Lower lobe of right lung (tissue), 2 donors: ENCODE measurements at regions not wholly inside any gene's neighbourhood (a gene's known extent, or its start where the extent isn't known, plus 50 kb on each side); places are given as distances from the start of the nearest gene placed in this dataset.

Experiments used
- ATAC-seq, 2 donors: fragments of 200-7000 bp; cut with Tn5 transposase; one replicate each; pipeline ENCODE4 v1.9.1; 2020 to 2022; ENCODE audit warnings: mild to moderate bottlenecking in 2 of 2, moderate library complexity in 2 of 2
- DNase-seq: peaks from one replicate; pipeline ENCODE4 v3.0.0-alpha.2; 2020
- H3K27ac ChIP-seq: fragments of 200-600 bp; one replicate; pipeline ENCODE4 v1.8.0; 2022
- H3K27me3 ChIP-seq: fragments of 200-600 bp; one replicate; pipeline ENCODE4 v1.8.0; 2022; ENCODE audit warnings: low read depth
- H3K36me3 ChIP-seq: fragments of 200-600 bp; one replicate; pipeline ENCODE4 v1.8.0; 2022; ENCODE audit warnings: mild to moderate bottlenecking
- H3K4me1 ChIP-seq: fragments of 200-600 bp; one replicate; pipeline ENCODE4 v1.8.0; 2022
- H3K4me3 ChIP-seq: fragments of 200-600 bp; one replicate; pipeline ENCODE4 v1.8.0; 2022; ENCODE audit warnings: mild to moderate bottlenecking
- H3K9me3 ChIP-seq: fragments of 200-600 bp; one replicate; pipeline ENCODE4 v1.8.0; 2022
- intact Hi-C: fragments of 100-400 bp; cut with DNase I; formaldehyde crosslinking; loops from one replicate; pipeline ENCODE4 v1.11.0; 2022
- TF ChIP-seq, protein P1 (sequence below): fragments of 200-600 bp; IDR thresholded peaks from one replicate; pipeline ENCODE4 v1.8.0; 2022; ENCODE audit warnings: antibody characterized with exemption, mild to moderate bottlenecking
- donor health status: DM: no; HTN: yes; CAD: no; lungs with severe emphysema.

DNA sequence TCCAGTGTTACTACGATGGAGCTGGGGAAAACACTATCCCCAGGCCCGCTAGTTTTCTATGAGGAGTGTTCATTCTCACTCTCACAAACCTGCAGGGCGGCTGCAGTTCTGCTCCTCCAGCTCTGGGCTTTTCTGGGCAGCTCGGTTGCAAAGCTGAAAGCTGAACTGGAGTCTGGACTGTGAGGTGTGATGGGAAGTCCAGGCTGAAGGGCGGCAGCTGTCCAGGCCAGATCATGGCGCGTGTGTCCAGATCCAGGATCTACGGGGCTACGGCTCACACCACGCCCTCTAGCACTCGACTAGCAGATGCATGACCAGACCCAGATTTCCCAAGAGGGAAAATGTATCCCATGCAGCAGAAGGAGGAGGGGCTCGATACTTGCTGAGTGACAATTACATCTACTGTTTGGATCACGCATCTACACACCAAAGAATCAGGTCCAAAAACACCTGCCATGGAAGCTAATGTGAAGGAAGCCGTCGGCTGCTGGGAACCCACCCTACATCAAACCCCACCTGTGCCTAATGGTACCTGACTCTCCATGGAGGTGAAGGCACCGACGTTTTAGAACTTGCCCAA is 555.0 kb downstream of the BRD1 start:
- no peaks in the 10 kb centered on the region for H3K9me3 ChIP-seq
- no peak overlapping the region for H3K4me3 ChIP-seq
- H3K4me1 ChIP-seq = no peaks in the 10 kb centered on the region
- no peaks in the 10 kb centered on the region for H3K36me3 ChIP-seq
- intact Hi-C loops = no loop called here
- DNase-seq = no peak
- TF ChIP-seq, protein P1, sequence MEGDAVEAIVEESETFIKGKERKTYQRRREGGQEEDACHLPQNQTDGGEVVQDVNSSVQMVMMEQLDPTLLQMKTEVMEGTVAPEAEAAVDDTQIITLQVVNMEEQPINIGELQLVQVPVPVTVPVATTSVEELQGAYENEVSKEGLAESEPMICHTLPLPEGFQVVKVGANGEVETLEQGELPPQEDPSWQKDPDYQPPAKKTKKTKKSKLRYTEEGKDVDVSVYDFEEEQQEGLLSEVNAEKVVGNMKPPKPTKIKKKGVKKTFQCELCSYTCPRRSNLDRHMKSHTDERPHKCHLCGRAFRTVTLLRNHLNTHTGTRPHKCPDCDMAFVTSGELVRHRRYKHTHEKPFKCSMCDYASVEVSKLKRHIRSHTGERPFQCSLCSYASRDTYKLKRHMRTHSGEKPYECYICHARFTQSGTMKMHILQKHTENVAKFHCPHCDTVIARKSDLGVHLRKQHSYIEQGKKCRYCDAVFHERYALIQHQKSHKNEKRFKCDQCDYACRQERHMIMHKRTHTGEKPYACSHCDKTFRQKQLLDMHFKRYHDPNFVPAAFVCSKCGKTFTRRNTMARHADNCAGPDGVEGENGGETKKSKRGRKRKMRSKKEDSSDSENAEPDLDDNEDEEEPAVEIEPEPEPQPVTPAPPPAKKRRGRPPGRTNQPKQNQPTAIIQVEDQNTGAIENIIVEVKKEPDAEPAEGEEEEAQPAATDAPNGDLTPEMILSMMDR = no peak
- no peak overlapping the region for H3K27ac ChIP-seq
- H3K27me3 ChIP-seq = peaks cover 16% of the 10 kb centered on the region
- ATAC-seq = no peak

DNA sequence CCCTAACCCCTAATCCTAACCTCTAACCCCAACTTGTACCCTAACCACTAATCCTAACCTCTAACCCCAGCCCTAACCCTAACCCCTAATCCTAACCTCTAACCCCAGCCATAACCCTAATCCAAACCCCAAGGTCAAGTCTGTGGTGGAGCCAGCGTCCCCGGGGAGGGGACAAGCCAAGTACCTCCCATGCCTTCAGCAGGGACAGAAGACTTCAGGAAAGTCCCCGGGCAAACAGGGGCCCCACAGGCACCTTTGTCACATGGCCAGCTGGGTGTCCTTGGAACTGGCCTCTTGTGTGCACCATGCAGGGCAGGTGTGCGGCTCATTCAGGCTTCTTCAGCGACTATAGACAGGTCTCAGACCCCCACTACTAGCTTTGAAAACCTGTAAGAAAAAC is 555.8 kb downstream of the BRD1 start:
- Histone ChIP-seq H3K27me3 (peaks cover 21% of the 10 kb centered on the region), H3K4me3 (no peak overlapping the region), H3K4me1 (no peaks in the 10 kb centered on the region), H3K27ac (no peak overlapping the region), H3K36me3 (no peaks in the 10 kb centered on the region), H3K9me3 (no peaks in the 10 kb centered on the region)
- no peak for ATAC-seq
- TF ChIP-seq, protein P1 = no peak
- intact Hi-C loops = no loop called here
- no peak for DNase-seq

DNA sequence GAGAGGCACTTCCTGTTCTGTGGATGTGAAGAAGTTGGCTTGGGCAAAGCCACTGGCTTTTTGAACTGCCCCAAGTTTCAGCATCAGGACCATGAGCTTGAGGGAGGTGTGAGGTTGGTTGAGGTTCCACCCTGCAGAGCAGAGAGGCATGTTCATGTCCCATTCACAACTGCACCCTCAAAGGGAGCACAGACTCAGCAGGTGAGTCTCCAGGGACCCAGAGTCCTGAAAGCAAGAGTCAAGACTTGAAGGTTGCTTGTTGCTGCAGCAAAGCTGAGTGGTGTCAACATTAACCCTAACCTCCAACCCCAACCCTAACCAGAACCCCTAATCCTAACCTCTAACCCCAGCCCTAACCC is 556.3 kb downstream of the BRD1 start:
- Histone ChIP-seq H3K4me3 (no peak overlapping the region), H3K27ac (no peak overlapping the region), H3K4me1 (no peaks in the 10 kb centered on the region), H3K9me3 (no peaks in the 10 kb centered on the region), H3K27me3 (peaks cover 22% of the 10 kb centered on the region), H3K36me3 (no peaks in the 10 kb centered on the region)
- intact Hi-C loops = no loop called here
- DNase-seq (no peak), ATAC-seq (no peak)
- TF ChIP-seq, protein P1 = no peak

DNA sequence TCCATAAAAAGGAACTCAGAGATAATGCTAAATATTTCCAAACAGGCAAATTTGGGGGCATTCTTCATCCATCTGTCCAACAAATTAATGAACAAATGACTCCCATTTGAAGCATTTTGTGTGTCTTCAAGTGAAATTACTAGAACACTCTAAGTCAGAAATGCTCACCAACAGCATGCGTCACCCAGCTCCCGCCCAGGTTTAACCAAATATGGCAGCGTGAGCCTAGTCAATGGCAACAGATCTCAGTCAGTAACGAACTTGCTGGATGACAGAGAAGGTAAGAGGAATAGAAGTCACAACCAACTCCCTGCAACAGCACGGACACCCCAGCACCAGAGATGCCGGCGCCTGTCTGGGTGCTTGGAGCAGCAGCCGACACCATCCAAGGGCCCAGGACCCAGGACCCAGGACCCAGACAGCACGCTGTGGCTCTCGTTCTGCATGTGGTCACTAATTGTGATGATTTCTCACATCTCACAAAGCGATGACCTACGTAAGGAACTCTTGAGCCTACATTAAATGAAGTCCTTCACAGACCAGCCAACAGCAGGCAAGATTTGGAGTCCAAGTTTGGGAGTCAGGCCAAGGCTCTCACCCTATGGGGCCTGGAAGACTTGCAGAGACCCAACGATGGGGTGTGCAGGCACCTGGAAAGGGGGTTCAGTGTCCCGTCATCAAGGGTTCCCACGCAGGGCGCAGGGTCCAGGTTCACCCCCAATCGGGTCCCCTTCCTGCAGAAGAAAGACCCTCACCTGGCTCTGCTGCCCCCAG is 556.9 kb downstream of the BRD1 start:
- Histone ChIP-seq H3K36me3 (no peaks in the 10 kb centered on the region), H3K4me1 (no peaks in the 10 kb centered on the region), H3K27me3 (peaks cover 22% of the 10 kb centered on the region), H3K9me3 (no peaks in the 10 kb centered on the region), H3K4me3 (no peak overlapping the region), H3K27ac (no peak overlapping the region)
- intact Hi-C loops = no loop called here
- TF ChIP-seq, protein P1 = no peak
- no peak for DNase-seq
- no peak for ATAC-seq

DNA sequence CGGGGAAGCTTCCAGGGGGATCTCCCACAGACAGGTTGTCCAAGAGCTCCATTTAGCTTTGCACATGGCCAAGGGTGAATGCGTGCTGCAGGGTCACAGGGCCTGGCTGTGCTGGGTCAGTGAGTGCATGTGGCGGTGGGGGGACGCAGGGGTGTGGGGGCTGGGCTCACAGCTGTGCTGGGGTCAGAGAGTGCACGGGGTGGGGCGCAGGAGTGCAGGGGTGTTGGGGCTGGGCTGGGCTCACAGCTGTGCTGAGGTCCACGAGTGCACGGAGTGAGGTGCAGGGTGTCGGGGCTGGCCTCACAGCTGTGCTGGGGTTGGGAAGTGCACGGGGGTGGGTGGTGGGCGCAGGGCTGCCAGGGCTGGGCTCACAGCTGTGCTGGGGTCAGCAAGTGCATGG is 557.7 kb downstream of the BRD1 start:
- H3K4me1 ChIP-seq = no peaks in the 10 kb centered on the region
- H3K4me3 ChIP-seq = no peak overlapping the region
- H3K27ac ChIP-seq = no peak overlapping the region
- peaks cover 22% of the 10 kb centered on the region for H3K27me3 ChIP-seq
- intact Hi-C loops = no loop called here
- TF ChIP-seq, protein P1 = no peak
- no peaks in the 10 kb centered on the region for H3K9me3 ChIP-seq
- no peaks in the 10 kb centered on the region for H3K36me3 ChIP-seq
- DNase-seq (no peak), ATAC-seq (no peak)
